VCaP (cell line): ENCODE measurements at regions not wholly inside any gene's neighbourhood (a gene's known extent, or its start where the extent isn't known, plus 50 kb on each side); places are given as distances from the start of the nearest gene placed in this dataset.

Source experiments
- H3K27ac ChIP-seq: fragments of 450-650 bp; 2 replicates; pipeline ENCODE4 v1.5.1; 2017
- TF ChIP-seq, protein P1 (sequence below): fragments of 450-650 bp; conservative IDR thresholded peaks from 2 replicates; pipeline ENCODE4 v1.5.1; 2017; ENCODE audit warnings: mild to moderate bottlenecking, moderate library complexity

DNA sequence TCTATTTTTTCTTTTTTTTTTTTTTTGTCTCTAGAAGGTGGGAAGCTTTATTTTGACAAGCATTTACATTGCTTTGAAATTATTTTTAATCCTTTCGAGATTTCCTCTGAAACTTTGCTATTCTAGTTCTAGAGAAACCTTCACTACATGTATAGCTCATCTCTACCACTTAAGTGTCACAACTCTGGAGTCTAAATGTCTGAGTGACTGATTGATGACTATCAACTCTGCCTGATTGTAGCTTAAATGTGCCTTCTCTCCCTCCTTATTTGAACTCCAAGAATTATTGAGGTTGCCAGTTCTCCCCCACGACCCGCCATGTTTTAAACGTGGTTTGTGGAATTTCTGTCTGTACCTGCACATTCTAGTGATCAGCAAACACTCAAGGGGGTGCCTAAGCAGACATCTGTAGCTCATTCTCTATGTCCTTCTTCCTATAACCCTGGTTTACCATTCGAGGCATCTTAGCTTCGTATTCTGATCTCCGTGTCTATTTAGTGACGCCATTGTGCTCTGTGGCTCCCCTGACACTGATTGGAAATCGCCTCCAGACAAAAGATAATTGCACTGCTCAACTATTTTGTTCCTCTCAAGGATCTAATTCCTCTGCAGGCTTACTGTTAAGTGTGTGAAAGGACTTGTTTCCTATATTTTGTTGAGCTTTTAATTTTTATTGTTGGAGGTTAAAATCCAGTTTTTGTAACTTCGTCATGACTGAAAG, 1570.6 kb downstream of the BRINP3 start:
- TF ChIP-seq, protein P1, sequence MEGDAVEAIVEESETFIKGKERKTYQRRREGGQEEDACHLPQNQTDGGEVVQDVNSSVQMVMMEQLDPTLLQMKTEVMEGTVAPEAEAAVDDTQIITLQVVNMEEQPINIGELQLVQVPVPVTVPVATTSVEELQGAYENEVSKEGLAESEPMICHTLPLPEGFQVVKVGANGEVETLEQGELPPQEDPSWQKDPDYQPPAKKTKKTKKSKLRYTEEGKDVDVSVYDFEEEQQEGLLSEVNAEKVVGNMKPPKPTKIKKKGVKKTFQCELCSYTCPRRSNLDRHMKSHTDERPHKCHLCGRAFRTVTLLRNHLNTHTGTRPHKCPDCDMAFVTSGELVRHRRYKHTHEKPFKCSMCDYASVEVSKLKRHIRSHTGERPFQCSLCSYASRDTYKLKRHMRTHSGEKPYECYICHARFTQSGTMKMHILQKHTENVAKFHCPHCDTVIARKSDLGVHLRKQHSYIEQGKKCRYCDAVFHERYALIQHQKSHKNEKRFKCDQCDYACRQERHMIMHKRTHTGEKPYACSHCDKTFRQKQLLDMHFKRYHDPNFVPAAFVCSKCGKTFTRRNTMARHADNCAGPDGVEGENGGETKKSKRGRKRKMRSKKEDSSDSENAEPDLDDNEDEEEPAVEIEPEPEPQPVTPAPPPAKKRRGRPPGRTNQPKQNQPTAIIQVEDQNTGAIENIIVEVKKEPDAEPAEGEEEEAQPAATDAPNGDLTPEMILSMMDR, result no peak

DNA sequence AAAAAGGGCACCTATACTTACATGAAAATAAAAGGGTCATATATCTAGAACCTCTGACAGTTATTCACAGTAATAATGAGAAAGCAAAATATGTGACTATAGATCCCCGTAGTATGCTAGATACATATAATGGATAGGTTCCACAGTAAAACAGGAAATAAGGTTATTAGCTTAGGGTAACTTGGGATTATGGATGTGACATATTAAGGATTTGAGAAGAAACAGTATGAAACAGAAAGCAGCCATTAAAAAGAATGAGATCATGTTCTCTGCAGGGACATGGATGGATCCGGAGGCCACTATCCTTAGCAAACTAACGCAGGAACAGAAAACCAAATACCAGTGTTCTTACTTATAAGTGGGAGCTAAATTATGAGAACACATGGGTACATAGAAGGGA, 1547.3 kb downstream of the BRINP3 start:
- TF ChIP-seq, protein P1, result no peak

More for the DNA sequence above, 1570.6 kb downstream of the BRINP3 start:
- no peak overlapping the region for H3K27ac ChIP-seq

DNA sequence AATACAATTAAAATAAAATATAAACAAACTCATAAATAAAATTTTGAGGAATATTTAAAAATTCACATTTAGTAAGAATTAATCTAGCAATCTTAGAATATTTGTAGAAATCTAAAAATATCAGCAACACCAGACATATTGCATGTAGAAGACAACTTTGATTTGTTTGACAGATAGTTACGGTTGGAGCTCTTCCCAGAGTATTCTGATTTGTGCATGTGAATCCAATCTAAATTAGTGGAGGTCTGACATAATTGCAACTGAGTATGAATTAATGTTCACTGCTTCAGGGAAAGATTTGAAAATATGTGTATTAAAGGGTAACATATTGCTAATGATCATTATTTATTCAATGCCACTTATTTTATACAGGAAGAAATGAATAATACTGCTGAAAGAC, 1546.2 kb downstream of the BRINP3 start:
- TF ChIP-seq, protein P1, result no peak
- no peak overlapping the region for H3K27ac ChIP-seq

More for the DNA sequence above, 1547.3 kb downstream of the BRINP3 start:
- no peak overlapping the region for H3K27ac ChIP-seq

DNA sequence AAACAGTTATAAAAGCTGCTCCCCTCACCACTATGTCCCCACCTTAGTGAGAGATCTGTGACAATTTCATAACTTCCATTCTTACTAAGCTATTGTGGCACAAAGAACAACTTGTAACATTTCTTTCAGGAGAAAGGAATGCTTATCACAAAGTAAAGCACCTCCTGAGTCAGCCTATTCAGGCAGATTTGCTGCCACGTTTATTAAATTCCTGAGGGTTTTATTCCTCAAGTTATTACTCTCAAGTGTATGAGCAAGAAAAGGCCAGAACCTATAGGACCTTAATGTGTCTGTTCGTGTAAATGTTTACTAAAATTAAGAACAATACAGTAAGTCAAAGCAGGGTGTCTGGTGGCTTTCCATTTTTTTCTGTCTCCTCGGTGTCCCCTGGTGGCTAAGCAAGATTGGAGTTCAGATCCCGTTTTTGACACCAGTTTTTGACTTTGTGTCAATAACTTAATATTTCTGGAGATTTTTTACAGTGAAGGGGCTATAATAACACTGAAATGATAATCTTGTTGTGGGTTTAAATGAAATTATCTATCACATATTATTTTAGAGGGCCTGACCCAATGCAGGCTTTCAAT, 1539.6 kb downstream of the BRINP3 start:
- TF ChIP-seq, protein P1, result peak; percentile 51
- H3K27ac ChIP-seq, result no peak overlapping the region

DNA sequence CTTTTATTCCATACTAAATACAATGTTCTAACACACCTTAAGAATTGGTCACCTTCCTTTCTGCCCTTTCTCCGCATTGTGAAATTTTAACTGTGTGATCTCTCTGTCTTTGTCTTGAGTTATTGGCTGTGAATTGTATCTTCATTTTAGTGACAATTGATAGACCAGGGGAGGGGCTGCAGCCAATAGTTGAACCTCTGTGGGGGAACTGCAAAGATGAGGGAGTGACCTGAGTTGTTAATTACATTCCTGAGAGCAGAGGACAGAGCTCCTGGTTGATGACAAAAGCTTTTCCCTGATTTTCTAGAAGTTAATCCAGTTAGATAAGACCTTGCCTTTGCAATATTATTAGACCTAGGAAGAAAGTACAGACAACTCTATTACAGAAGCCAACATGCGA, 1535.7 kb downstream of the BRINP3 start:
- H3K27ac ChIP-seq, result no peak overlapping the region
- TF ChIP-seq, protein P1, result no peak

DNA sequence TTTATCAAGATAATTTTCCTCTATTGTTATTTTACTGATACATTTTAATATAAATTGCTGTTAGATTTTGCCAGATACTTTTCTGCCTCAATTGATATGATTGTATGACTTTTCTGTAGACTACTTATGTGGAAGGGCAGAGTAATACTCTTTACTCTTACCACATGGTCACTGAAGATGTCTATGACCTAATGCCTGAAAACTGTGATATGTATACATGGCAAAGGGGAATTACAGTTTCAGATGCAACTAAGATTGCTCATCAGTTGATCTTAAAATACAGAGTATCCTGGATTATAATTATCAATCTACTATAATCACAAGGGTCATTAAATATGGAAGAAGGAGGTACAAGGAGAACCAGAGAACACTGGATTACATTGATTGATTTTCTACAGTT, 1528.0 kb downstream of the BRINP3 start:
- TF ChIP-seq, protein P1, result no peak
- H3K27ac ChIP-seq, result no peak overlapping the region

DNA sequence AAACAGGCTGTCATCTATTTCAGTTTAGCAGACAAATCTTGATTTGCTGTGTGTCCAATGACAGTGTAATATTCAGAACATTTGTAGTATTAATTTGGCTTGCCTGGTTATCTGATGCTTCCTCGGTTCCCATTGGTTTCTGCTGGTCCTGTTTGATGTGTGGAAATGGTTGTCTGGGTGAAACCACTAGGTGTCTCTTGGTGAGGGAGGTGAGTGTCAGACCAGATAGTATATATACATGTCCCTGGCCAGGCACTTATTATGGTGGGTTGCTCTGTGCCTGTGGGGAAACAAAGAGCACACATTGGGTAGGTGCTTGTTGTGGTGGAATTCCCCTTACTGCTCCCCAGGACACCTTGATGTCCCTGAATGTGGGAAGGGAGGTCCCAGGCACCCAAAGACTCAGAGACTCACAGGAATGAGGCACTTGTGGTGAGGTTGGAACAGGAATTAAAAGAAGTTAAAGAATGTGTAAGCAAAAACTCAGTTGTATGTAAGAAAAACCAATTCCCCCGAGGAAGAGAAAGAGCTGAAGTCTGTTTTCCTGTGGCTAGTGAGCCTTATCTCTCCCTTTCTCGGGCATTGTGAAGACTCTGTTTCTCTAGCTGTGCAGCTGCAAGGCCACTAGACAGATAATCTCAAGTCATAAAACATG, 1519.1 kb downstream of the BRINP3 start:
- TF ChIP-seq, protein P1, result no peak
- no peak overlapping the region for H3K27ac ChIP-seq
